ENCODE measurements at regions not wholly inside any gene's neighbourhood (a gene's known extent, or its start where the extent isn't known, plus 50 kb on each side); places are given as distances from the start of the nearest gene placed in this dataset.

- no peak for TF ChIP-seq POLR2A (IDR thresholded peaks at IDR 0.05)
- TF ChIP-seq POLR2AphosphoS5 (IDR thresholded peaks at IDR 0.05; ENCODE audit: insufficient read depth in 1 of 2, low read depth in 1 of 2) = no peak
- TF ChIP-seq, protein P1, sequence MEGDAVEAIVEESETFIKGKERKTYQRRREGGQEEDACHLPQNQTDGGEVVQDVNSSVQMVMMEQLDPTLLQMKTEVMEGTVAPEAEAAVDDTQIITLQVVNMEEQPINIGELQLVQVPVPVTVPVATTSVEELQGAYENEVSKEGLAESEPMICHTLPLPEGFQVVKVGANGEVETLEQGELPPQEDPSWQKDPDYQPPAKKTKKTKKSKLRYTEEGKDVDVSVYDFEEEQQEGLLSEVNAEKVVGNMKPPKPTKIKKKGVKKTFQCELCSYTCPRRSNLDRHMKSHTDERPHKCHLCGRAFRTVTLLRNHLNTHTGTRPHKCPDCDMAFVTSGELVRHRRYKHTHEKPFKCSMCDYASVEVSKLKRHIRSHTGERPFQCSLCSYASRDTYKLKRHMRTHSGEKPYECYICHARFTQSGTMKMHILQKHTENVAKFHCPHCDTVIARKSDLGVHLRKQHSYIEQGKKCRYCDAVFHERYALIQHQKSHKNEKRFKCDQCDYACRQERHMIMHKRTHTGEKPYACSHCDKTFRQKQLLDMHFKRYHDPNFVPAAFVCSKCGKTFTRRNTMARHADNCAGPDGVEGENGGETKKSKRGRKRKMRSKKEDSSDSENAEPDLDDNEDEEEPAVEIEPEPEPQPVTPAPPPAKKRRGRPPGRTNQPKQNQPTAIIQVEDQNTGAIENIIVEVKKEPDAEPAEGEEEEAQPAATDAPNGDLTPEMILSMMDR (IDR thresholded peaks at IDR 0.05) = no peak
- Histone ChIP-seq H3K4me3 (no peak overlapping the region), H3K27ac (no peak overlapping the region), H3K9me3 (no peaks in the 10 kb centered on the region), H3K27me3 (no peaks in the 10 kb centered on the region), H3K4me1 (no peaks in the 10 kb centered on the region), H3K36me3 (no peaks in the 10 kb centered on the region)
- intact Hi-C loops (cut with DNase I) = no loop called here
- no peak for DNase-seq (ENCODE audit: extremely low spot score in 2 of 2)
Observed at GRCh38 chr15:69951898-69952555, 145.7 kb downstream of the TLE3 start.

- Histone ChIP-seq H3K4me3 (no peak overlapping the region), H3K36me3 (no peaks in the 10 kb centered on the region), H3K4me1 (no peaks in the 10 kb centered on the region), H3K27ac (no peak overlapping the region), H3K27me3 (no peaks in the 10 kb centered on the region), H3K9me3 (no peaks in the 10 kb centered on the region)
- no peak for TF ChIP-seq POLR2A (IDR thresholded peaks at IDR 0.05)
- TF ChIP-seq POLR2AphosphoS5 (IDR thresholded peaks at IDR 0.05; ENCODE audit: insufficient read depth in 1 of 2, low read depth in 1 of 2) = no peak
- TF ChIP-seq, protein P1 (IDR thresholded peaks at IDR 0.05) = no peak
- no peak for DNase-seq (ENCODE audit: extremely low spot score in 2 of 2)
- intact Hi-C loops (cut with DNase I) = no loop called here
Observed at GRCh38 chr15:69953051-69953450, 144.7 kb downstream of the TLE3 start.

DNA sequence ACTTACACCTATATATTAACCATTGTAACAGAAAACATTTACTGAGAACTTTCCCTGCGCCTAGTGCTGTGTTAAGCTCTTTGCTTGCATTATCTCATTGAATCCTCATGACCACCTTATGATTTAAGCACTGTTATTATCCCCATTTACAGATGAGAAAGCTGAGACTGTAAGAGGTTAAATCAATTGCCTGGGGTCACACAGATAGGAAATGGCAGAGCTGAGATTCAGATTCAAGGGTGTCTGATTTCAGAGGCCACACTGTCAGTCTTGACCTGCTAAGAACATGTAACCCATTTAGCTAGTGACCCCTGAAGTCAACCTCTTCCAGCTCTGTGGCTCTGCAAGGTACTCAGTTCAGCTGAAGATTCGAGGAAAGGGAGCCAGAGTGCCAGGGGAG is 143.9 kb downstream of the TLE3 start:
- Histone ChIP-seq H3K4me3 (no peak overlapping the region), H3K36me3 (no peaks in the 10 kb centered on the region), H3K4me1 (no peaks in the 10 kb centered on the region), H3K27me3 (no peaks in the 10 kb centered on the region), H3K27ac (no peak overlapping the region), H3K9me3 (no peaks in the 10 kb centered on the region)
- no peak for TF ChIP-seq POLR2AphosphoS5 (IDR thresholded peaks at IDR 0.05; ENCODE audit: insufficient read depth in 1 of 2, low read depth in 1 of 2)
- TF ChIP-seq, protein P1 (IDR thresholded peaks at IDR 0.05) = no peak
- TF ChIP-seq POLR2A (IDR thresholded peaks at IDR 0.05) = no peak
- intact Hi-C loops (cut with DNase I) = no loop called here
- DNase-seq (ENCODE audit: extremely low spot score in 2 of 2) = no peak

DNA sequence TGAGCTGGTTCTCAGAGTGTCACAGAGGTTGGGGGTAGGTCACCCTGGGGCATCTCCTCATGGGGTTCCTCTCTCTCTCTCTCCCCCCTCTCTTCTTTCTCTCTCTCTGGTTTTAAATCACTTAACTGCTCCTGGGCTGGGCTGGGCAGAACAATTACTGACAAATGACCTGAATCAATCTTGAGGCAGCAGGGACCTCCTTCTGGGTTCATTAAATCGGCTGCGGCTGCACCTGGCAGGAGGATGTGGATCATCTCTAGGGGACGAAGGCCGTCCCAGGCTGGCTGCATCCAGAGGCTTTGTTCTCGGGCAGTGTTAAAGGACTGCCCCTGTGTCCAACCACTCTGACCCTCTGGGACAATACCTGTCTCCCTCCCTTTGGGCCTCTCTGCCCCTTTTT is 143.1 kb downstream of the TLE3 start:
- Histone ChIP-seq H3K9me3 (no peaks in the 10 kb centered on the region), H3K27ac (no peak overlapping the region), H3K27me3 (no peaks in the 10 kb centered on the region), H3K36me3 (no peaks in the 10 kb centered on the region), H3K4me1 (no peaks in the 10 kb centered on the region), H3K4me3 (no peak overlapping the region)
- intact Hi-C loops (cut with DNase I) = no loop called here
- no peak for TF ChIP-seq POLR2A (IDR thresholded peaks at IDR 0.05)
- TF ChIP-seq POLR2AphosphoS5 (IDR thresholded peaks at IDR 0.05; ENCODE audit: insufficient read depth in 1 of 2, low read depth in 1 of 2) = no peak
- TF ChIP-seq, protein P1 (IDR thresholded peaks at IDR 0.05) = no peak
- DNase-seq (ENCODE audit: extremely low spot score in 2 of 2) = peak in 1 of 2 donors; percentile 84

GRCh38 chr15:69955240-69955894 is 142.3 kb downstream of the TLE3 start:
- Histone ChIP-seq H3K27me3 (no peaks in the 10 kb centered on the region), H3K27ac (no peak overlapping the region), H3K4me3 (no peak overlapping the region), H3K9me3 (no peaks in the 10 kb centered on the region), H3K4me1 (no peaks in the 10 kb centered on the region), H3K36me3 (no peaks in the 10 kb centered on the region)
- TF ChIP-seq POLR2AphosphoS5 (IDR thresholded peaks at IDR 0.05; ENCODE audit: insufficient read depth in 1 of 2, low read depth in 1 of 2) (no peak), POLR2A (IDR thresholded peaks at IDR 0.05) (no peak)
- TF ChIP-seq, protein P1 (IDR thresholded peaks at IDR 0.05) = no peak
- intact Hi-C loops (cut with DNase I) = no loop called here
- DNase-seq (ENCODE audit: extremely low spot score in 2 of 2) = peak in 1 of 2 donors; percentile 91

Data from vagina (tissue), 2 donors.